SK-N-MC (cell line): ENCODE measurements at regions not wholly inside any gene's neighbourhood (a gene's known extent, or its start where the extent isn't known, plus 50 kb on each side); places are given as distances from the start of the nearest gene placed in this dataset.

Experiments used
- EZH2 ChIP-seq: fragments of 200-600 bp; sonication (generic); IDR thresholded peaks from one replicate; pipeline ENCODE4 v1.6.1; 2017; ENCODE audit warnings: antibody characterized with exemption
- POLR2AphosphoS5 ChIP-seq: IDR thresholded peaks from 2 replicates; pipeline ENCODE4 v1.6.1; 2012; ENCODE audit warnings: mild to moderate bottlenecking, low read depth, low read length, borderline replicate concordance

DNA sequence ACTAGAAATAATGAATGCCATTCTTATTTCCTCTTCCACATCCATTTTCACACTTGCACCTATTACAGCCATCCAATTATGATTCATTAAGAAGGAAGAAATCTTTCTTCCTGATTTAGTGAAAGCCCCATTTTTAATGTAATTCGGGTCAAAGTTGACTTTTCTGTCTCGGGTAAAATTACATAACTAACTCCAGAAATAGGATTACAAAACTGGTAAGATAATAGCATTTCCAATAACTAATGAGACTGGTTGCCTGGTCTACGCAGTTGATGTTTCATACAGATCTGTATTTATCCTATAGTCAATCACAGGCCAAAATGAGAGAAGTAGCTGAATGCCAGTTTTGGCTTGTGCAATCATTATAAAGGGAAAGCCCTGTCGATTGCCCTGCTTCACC lies 651.5 kb upstream of the NRP1 start:
- TF ChIP-seq EZH2 (no peak), POLR2AphosphoS5 (no peak)
